Stomach (tissue), 4 donors: ENCODE measurements at regions not wholly inside any gene's neighbourhood (a gene's known extent, or its start where the extent isn't known, plus 50 kb on each side); places are given as distances from the start of the nearest gene placed in this dataset.

Experiments used
- CTCF ChIP-seq, 7 experiments: fragments of 450-650 bp in 4 of 7; fragments of 200-600 bp in 3 of 7; sonication (generic) in 3 of 7; IDR thresholded peaks; one replicate each; pipeline ENCODE4 v1.5.1; 2016 to 2019; ENCODE audit warnings: antibody characterized with exemption in 7 of 7, control low read depth in 2 of 7, mild to moderate bottlenecking in 1 of 7
- EP300 ChIP-seq: sonication (generic); formaldehyde crosslinking; IDR thresholded peaks from one replicate; pipeline ENCODE4 v1.6.1; 2017; ENCODE audit warnings: antibody characterized with exemption
- POLR2A ChIP-seq, 4 donors: fragments of 450-650 bp; IDR thresholded peaks; one replicate each; pipeline ENCODE4 v1.6.1; 2016; ENCODE audit warnings: antibody characterized with exemption in 4 of 4, control low read depth in 2 of 4, mild to moderate bottlenecking in 1 of 4, moderate library complexity in 1 of 4
- POLR2AphosphoS5 ChIP-seq, 3 donors: sonication (generic); formaldehyde crosslinking; IDR thresholded peaks; one replicate each; pipeline ENCODE4 v1.6.1; 2016; ENCODE audit warnings: antibody characterized with exemption in 3 of 3

GRCh38 chr12:61308220-61308619 is 952.0 kb upstream of the USP15 start:
- no peak for TF ChIP-seq POLR2AphosphoS5 (IDR thresholded peaks at IDR 0.05)
- no peak for TF ChIP-seq POLR2A (IDR thresholded peaks at IDR 0.05)
- no peak for TF ChIP-seq CTCF (IDR thresholded peaks at IDR 0.05)
- no peak for TF ChIP-seq EP300
